ENCODE measurements at regions not wholly inside any gene's neighbourhood (a gene's known extent, or its start where the extent isn't known, plus 50 kb on each side); places are given as distances from the start of the nearest gene placed in this dataset.

DNA sequence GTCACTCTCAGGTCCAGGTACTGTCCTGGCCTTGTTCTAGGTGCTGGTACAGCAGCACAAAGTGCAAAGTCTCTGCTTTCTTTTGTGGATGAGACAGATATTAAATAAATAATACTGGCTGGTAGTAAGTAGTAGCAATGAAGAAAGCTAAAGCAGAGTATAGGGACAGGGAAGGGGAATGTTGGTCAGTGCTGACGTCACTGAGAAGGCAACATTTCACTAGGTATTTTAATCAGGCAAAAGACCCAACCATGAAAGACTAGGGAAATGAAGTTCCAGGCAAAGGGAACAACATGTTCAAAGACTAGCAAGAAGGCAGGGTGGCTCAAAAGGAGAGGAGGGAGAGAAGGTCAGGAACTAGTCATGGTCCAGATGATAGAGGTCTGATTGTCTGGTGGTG, 388.2 kb downstream of the YTHDC2 start:
- H3K4me1 ChIP-seq (ENCODE audit: control insufficient read depth, insufficient read depth, low read length), result no peaks in the 10 kb centered on the region
- no peaks in the 10 kb centered on the region for H3K27me3 ChIP-seq (ENCODE audit: control insufficient read depth, insufficient read depth, low read length)
- H3K4me3 ChIP-seq (ENCODE audit: low read length), result no peak overlapping the region
- no peaks in the 10 kb centered on the region for H3K36me3 ChIP-seq (ENCODE audit: insufficient read depth, low read length)
- no peak overlapping the region for H3K9ac ChIP-seq (ENCODE audit: low read depth, low read length)
- H3K4me2 ChIP-seq (ENCODE audit: low read length), result no peak overlapping the region
- no peaks in the 10 kb centered on the region for H3K9me3 ChIP-seq (replicated peaks; ENCODE audit: low read length)

DNA sequence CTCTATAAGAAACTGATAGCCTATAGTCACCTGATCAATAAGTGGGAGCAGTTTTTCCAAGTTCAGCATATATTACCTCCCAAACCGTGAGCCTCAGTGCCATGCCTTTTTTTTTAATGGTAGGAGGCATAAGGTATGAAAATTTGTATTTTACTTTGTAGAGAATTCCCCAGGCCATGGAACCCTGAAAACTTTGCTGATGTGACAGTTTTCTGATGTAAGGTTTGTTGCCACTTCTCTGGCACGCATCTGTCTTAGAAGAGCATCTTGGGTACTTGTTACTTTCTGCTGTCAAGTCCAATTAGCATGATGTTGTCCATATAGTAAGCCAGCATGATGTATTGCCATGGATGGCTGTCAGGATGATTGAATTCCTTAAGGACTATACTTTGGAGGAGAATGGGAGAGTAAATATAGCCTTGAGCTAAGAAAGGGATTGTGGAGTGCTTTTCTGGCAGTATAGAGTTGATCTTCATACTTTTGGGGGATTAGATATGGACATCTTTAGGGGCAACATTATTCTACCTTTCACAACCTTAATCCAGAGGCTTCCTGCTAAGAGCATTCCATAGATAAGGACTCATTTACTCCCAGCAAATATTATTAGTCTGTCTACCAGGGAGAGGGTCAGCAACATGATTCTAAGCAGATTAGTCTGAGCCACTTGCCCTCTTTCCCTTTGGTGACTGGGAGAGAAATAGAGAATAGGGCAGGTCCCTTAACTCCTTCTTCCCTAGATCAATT, 389.6 kb downstream of the YTHDC2 start:
- Histone ChIP-seq H3K4me1 (ENCODE audit: control insufficient read depth, insufficient read depth, low read length) (no peaks in the 10 kb centered on the region), H3K9me3 (replicated peaks; ENCODE audit: low read length) (no peaks in the 10 kb centered on the region), H3K9ac (ENCODE audit: low read depth, low read length) (no peak overlapping the region), H3K4me2 (ENCODE audit: low read length) (no peak overlapping the region), H3K27me3 (ENCODE audit: control insufficient read depth, insufficient read depth, low read length) (no peaks in the 10 kb centered on the region), H3K4me3 (ENCODE audit: low read length) (no peak overlapping the region), H3K36me3 (ENCODE audit: insufficient read depth, low read length) (no peaks in the 10 kb centered on the region)

DNA sequence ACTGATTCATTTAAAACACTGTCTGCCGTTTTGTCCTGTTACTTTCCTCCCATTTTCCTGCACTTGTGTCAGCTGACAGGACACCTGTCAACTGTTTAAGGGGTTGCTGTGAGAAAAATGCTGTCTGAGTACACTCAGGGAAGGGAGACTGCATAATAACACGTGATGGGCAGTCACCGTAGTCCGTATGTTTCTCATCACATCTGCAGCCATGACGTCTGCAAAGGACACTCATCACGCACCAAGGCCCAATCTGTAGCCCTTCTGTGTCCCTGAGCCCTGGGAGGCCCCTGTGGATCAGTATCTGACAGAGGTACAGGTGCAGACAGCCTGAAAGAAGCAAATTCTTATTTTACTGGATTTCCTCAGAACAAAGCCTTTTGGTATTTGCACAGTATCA, 396.3 kb downstream of the YTHDC2 start:
- Histone ChIP-seq H3K27me3 (ENCODE audit: control insufficient read depth, insufficient read depth, low read length) (no peaks in the 10 kb centered on the region), H3K36me3 (ENCODE audit: insufficient read depth, low read length) (no peaks in the 10 kb centered on the region), H3K9me3 (replicated peaks; ENCODE audit: low read length) (no peaks in the 10 kb centered on the region), H3K4me2 (ENCODE audit: low read length) (no peak overlapping the region), H3K4me3 (ENCODE audit: low read length) (no peak overlapping the region), H3K9ac (ENCODE audit: low read depth, low read length) (no peak overlapping the region), H3K4me1 (ENCODE audit: control insufficient read depth, insufficient read depth, low read length) (no peaks in the 10 kb centered on the region)

DNA sequence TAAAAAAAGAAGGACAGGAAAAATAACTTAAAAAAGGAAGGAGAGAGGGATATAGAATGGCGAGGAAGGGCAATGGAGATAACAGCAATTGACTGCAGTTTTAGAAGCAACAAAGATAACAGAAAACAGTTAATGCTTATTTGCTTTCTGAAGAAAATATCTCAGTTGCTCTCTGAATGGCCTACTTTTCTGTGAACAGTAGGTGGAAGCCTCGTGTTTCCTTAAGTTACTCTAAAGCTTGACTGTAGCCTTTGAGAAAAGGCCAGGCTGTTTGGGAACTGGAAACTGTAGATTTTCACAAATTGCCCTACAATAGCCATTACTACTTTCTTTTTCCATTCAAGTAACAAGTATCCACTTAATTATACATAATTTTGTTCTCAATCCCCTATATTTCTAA, 404.5 kb downstream of the YTHDC2 start:
- Histone ChIP-seq H3K27me3 (ENCODE audit: control insufficient read depth, insufficient read depth, low read length) (no peaks in the 10 kb centered on the region), H3K9me3 (replicated peaks; ENCODE audit: low read length) (no peaks in the 10 kb centered on the region), H3K4me3 (ENCODE audit: low read length) (no peak overlapping the region), H3K4me2 (ENCODE audit: low read length) (no peak overlapping the region), H3K4me1 (ENCODE audit: control insufficient read depth, insufficient read depth, low read length) (no peaks in the 10 kb centered on the region), H3K9ac (ENCODE audit: low read depth, low read length) (no peak overlapping the region), H3K36me3 (ENCODE audit: insufficient read depth, low read length) (no peaks in the 10 kb centered on the region)

DNA sequence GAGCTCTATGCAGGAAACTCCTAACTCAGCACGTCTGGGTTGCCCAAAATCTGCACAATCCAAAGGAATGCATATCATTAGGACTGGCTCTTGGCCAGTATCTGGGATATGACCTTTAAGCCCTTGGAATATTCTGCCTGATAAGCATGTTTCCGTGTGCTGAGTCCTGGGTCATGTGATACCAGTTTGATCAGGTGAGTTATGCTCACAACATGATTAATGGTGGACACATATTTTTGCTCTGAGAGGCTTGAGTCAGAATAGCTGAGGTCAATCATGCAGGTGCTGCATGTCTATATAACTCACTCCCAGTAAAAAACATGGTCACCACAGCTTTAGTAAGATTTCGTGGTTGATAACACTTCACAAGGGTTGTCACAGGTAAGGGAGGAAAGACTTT, 408.8 kb downstream of the YTHDC2 start:
- Histone ChIP-seq H3K27me3 (ENCODE audit: control insufficient read depth, insufficient read depth, low read length) (no peaks in the 10 kb centered on the region), H3K4me3 (ENCODE audit: low read length) (no peak overlapping the region), H3K4me1 (ENCODE audit: control insufficient read depth, insufficient read depth, low read length) (no peaks in the 10 kb centered on the region), H3K4me2 (ENCODE audit: low read length) (no peak overlapping the region), H3K9me3 (replicated peaks; ENCODE audit: low read length) (no peaks in the 10 kb centered on the region), H3K36me3 (ENCODE audit: insufficient read depth, low read length) (no peaks in the 10 kb centered on the region), H3K9ac (ENCODE audit: low read depth, low read length) (no peak overlapping the region)

DNA sequence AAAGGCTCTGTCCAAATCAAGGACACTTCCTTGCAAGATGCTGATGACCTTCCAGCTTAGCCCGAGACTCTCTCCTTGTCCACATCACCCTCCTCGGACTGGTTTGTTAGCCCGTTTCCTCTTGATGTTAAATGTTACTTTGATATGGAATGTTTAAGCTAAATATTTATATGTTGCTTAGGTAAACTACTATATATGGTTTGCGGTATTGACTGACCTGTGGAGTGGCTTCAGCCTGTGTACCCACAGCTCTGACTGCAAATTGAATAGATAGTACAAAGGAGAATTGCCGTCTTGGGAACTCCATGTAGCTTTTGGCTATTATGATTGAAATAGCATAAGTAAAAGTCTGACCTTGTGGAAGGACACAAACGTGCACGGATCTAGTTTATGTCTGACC, 422.0 kb downstream of the YTHDC2 start:
- H3K36me3 ChIP-seq (ENCODE audit: insufficient read depth, low read length), result no peaks in the 10 kb centered on the region
- H3K4me1 ChIP-seq (ENCODE audit: control insufficient read depth, insufficient read depth, low read length), result no peaks in the 10 kb centered on the region
- no peak overlapping the region for H3K9ac ChIP-seq (ENCODE audit: low read depth, low read length)
- H3K27me3 ChIP-seq (ENCODE audit: control insufficient read depth, insufficient read depth, low read length), result no peaks in the 10 kb centered on the region
- peaks cover 10% of the 10 kb centered on the region for H3K9me3 ChIP-seq (replicated peaks; ENCODE audit: low read length)
- H3K4me3 ChIP-seq (ENCODE audit: low read length), result no peak overlapping the region
- H3K4me2 ChIP-seq (ENCODE audit: low read length), result no peak overlapping the region

DNA sequence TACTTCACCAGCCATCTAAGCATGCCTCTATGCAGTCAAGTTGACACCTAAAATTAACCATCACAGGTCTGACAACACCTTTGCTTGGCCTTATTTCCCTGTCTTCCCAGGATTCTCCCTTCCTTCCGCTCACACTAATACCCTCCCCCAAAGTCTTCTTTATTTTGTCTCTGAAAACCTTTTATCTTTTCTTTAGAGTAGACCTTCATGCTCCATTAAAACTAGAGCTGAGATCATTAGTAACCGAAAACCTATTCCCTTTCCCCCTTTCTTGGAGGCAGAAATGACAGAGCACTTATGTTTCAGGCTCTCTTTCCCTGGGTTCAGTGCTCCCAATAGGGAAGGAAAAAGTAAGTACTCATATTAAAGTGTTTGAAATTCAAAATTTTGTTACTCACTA, 423.8 kb downstream of the YTHDC2 start:
- Histone ChIP-seq H3K4me2 (ENCODE audit: low read length) (no peak overlapping the region), H3K9ac (ENCODE audit: low read depth, low read length) (no peak overlapping the region), H3K27me3 (ENCODE audit: control insufficient read depth, insufficient read depth, low read length) (no peaks in the 10 kb centered on the region)

DNA sequence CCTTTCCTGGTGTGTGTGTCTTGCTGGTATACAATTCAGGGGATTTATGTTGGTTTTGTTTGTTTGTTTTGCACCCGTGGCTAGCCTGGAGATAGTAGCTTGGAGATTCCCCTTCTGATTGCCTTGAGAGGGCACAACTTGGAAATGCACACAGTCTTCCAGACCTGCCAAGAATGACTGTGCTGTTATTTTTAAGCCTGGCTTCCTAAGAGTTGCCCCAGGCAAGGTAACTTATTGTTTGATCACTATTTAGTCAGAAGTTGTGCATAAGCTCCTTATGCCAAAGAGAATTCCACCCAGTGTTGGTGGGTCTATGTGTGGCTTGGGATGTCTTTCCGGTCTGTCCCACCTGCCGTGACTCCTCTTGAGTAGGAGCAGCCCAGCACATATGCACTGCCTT, 421.9 kb upstream of the KCNN2 start:
- no peak overlapping the region for H3K9ac ChIP-seq (ENCODE audit: low read depth, low read length)
- H3K4me3 ChIP-seq (ENCODE audit: low read length), result no peak overlapping the region
- no peaks in the 10 kb centered on the region for H3K4me1 ChIP-seq (ENCODE audit: control insufficient read depth, insufficient read depth, low read length)
- no peaks in the 10 kb centered on the region for H3K27me3 ChIP-seq (ENCODE audit: control insufficient read depth, insufficient read depth, low read length)
- no peaks in the 10 kb centered on the region for H3K36me3 ChIP-seq (ENCODE audit: insufficient read depth, low read length)
- no peak overlapping the region for H3K4me2 ChIP-seq (ENCODE audit: low read length)
- H3K9me3 ChIP-seq (replicated peaks; ENCODE audit: low read length), result peaks cover 15% of the 10 kb centered on the region

More for the DNA sequence above, 423.8 kb downstream of the YTHDC2 start:
- H3K9me3 ChIP-seq (replicated peaks; ENCODE audit: low read length), result peaks cover 11% of the 10 kb centered on the region
- no peaks in the 10 kb centered on the region for H3K4me1 ChIP-seq (ENCODE audit: control insufficient read depth, insufficient read depth, low read length)
- no peaks in the 10 kb centered on the region for H3K36me3 ChIP-seq (ENCODE audit: insufficient read depth, low read length)
- no peak overlapping the region for H3K4me3 ChIP-seq (ENCODE audit: low read length)

DNA sequence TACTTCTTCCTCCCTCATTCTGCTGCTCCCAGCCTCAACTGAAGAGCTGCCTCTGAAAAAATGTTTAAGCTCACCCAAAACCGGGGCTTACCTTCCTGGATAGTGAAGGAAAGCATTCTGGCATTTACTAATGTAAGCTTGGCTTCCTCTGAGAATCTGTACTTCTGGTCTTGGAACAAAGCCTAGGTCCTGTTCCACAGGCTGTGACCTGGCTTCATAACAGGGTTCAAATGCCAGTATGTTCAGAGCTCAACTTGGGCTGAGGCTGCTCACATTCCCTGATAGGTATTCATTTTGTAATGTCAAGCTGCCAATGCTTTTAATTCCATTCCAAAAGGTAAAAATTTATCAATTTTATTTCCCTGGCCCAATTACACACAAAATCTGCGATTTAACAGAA, 411.7 kb upstream of the KCNN2 start:
- Histone ChIP-seq H3K9me3 (replicated peaks; ENCODE audit: low read length) (no peaks in the 10 kb centered on the region), H3K4me1 (ENCODE audit: control insufficient read depth, insufficient read depth, low read length) (no peaks in the 10 kb centered on the region), H3K27me3 (ENCODE audit: control insufficient read depth, insufficient read depth, low read length) (no peaks in the 10 kb centered on the region), H3K9ac (ENCODE audit: low read depth, low read length) (no peak overlapping the region), H3K36me3 (ENCODE audit: insufficient read depth, low read length) (no peaks in the 10 kb centered on the region), H3K4me3 (ENCODE audit: low read length) (no peak overlapping the region), H3K4me2 (ENCODE audit: low read length) (no peak overlapping the region)

DNA sequence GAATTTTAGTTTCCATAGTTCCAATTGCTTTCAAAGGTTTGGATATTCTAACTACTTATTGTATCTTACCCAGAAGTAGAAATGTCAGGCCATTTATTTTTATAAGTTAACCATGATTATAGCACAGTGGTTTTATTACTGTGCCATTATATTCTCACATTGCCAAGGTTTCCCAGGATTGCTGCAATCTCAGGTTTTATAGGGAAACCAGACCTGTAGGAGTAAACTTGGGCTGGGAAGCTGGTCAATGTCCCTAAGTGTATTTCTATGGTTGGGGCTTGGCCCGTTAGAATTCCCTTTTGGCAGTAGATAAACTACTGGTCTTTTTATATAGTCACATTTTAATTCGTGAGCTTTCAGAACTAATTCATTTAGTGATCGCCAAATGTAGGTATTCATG, 396.6 kb upstream of the KCNN2 start:
- Histone ChIP-seq H3K36me3 (ENCODE audit: insufficient read depth, low read length) (no peaks in the 10 kb centered on the region), H3K4me1 (ENCODE audit: control insufficient read depth, insufficient read depth, low read length) (no peaks in the 10 kb centered on the region), H3K4me3 (ENCODE audit: low read length) (no peak overlapping the region), H3K9ac (ENCODE audit: low read depth, low read length) (no peak overlapping the region), H3K9me3 (replicated peaks; ENCODE audit: low read length) (no peaks in the 10 kb centered on the region), H3K27me3 (ENCODE audit: control insufficient read depth, insufficient read depth, low read length) (no peaks in the 10 kb centered on the region), H3K4me2 (ENCODE audit: low read length) (no peak overlapping the region)

DNA sequence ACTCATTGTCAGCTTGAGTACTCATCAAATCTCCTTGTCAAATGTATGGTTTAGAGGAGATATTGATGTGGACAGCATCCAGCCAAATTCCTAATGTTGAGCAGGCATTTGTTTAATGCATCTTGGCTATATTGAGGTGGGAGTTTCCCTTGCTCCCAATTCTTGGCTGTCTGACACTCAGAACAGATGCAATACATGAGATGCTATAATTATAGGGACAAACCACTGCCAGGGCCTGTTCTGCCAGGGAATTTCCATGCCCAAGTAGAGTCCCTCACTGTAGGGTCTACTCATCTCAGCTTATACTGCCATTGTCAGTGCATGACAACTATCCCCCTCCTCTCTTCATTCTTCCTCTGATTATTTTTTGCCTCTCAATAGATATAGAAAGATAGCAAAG, 392.0 kb upstream of the KCNN2 start:
- Histone ChIP-seq H3K4me2 (ENCODE audit: low read length) (no peak overlapping the region), H3K9me3 (replicated peaks; ENCODE audit: low read length) (no peaks in the 10 kb centered on the region), H3K4me1 (ENCODE audit: control insufficient read depth, insufficient read depth, low read length) (no peaks in the 10 kb centered on the region), H3K4me3 (ENCODE audit: low read length) (no peak overlapping the region), H3K36me3 (ENCODE audit: insufficient read depth, low read length) (no peaks in the 10 kb centered on the region), H3K9ac (ENCODE audit: low read depth, low read length) (no peak overlapping the region), H3K27me3 (ENCODE audit: control insufficient read depth, insufficient read depth, low read length) (no peaks in the 10 kb centered on the region)

DNA sequence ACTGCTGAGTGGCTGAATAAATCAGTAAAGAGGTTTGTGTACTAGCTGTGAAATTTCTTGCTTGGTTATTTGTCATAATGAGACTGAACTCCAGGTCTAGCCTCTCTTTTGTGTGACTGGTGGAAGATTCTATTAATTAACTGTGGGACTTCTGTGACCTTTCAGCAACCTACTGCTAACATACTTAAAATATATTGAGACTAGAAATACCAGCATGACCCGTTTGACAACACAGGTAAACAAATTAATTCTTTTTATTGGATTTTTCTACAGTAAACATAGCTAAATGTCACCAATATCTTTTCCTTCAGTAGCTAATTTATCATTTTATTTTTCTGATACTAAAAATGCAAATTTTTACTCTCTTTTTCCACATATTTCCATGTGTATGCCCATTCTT, 390.4 kb upstream of the KCNN2 start:
- no peak overlapping the region for H3K9ac ChIP-seq (ENCODE audit: low read depth, low read length)
- no peak overlapping the region for H3K4me3 ChIP-seq (ENCODE audit: low read length)
- no peaks in the 10 kb centered on the region for H3K4me1 ChIP-seq (ENCODE audit: control insufficient read depth, insufficient read depth, low read length)

More for the DNA sequence above, 390.4 kb upstream of the KCNN2 start:
- no peaks in the 10 kb centered on the region for H3K27me3 ChIP-seq (ENCODE audit: control insufficient read depth, insufficient read depth, low read length)
- H3K36me3 ChIP-seq (ENCODE audit: insufficient read depth, low read length), result no peaks in the 10 kb centered on the region
- no peaks in the 10 kb centered on the region for H3K9me3 ChIP-seq (replicated peaks; ENCODE audit: low read length)
- H3K4me2 ChIP-seq (ENCODE audit: low read length), result no peak overlapping the region

Measured in skeletal muscle satellite cell (primary cell).